T-helper 1 cell treated with Interleukin-12 subunit alpha and Interleukin-12 subunit beta and Interleukin-4 antibody, amounts not matched to agents 30 ng/mL and 1 ng/mL, for 36 hours (primary cell): ENCODE measurements at regions not wholly inside any gene's neighbourhood (a gene's known extent, or its start where the extent isn't known, plus 50 kb on each side); places are given as distances from the start of the nearest gene placed in this dataset.

ENCODE experiments used
- intact Hi-C: fragments of 100-400 bp; cut with micrococcal nuclease; formaldehyde crosslinking; loops from one replicate; pipeline ENCODE4 v1.15.1; 2024

GRCh38 chr15:31472636-31473384, 146.2 kb downstream of the KLF13 start:
- intact Hi-C loops = loop anchor here (1.0 to 5.0 kb wide), 9 partner anchors 10 to 256 kb away; partner anchors contain the start of gene KLF13

GRCh38 chr15:31473385-31474058, 146.9 kb downstream of the KLF13 start:
- intact Hi-C loops = loop anchor here (1.0 to 5.0 kb wide), 9 partner anchors 10 to 256 kb away; partner anchors contain the start of gene KLF13

DNA sequence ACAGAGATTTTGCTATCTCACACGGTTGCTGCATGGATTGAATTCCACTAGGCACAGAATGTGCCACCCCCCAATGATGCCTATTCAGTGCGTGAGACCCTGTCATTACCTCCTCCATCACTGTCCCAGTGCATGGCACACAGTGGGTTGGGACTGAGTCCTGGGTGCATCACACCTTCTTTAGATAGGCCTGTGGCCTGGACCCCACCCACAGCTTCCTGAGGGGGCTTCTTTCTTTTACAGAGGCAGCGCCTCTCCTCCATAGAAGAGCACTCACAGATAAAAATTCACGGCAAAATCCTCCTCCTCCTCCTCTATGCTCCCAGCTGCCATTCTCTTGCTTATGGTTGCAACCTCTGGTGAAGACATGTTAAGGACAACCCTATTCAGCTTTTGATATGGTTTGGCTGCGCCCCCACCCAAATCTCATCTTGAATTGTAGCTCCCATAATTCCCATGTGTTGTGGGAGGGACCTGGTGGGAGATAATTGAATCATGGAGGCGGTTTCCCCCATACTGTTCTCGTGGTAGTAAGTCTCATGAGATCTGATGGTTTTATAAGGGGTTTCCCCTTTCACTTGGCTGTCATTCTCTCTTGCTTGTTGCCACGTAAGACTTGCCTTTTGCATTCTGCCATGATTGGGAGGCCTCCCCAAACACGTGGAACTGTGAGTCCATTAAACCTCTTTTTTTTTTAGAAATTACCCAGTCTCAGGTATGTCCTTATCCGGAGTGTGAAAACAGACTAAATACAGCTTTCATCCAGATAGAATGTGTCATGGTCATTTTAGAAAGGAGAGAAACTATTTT, 147.6 kb downstream of the KLF13 start:
- intact Hi-C loops = loop anchor here (5.0 kb wide), 3 partner anchors 87 to 257 kb away; partner anchors contain the start of gene KLF13

DNA sequence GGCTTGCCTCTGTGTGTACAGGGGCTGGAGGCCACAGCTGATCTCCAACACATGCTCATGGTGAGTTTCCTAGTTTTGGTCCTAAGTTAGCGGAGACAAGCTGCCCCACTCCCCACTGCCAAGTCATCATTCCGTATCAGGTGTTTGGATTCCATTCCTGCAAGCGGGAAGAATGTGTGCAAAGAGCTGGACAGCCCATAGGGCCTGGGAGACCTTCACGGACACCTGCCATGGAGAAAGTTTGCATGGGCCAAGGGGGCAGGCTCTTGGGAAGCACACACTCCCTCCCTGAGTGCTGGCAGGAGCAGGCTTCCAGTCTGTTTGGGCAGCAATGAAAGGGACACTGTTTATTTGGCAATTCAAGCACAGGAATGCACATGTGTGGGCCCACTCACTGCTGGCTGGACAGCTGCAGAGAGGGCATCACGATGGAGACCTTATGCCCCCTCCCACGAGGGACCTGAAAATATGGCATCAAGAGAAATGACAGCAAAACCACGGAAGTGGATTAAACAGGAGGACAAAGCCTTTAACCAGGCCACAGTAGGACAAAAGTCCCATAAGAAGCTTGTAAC, 149.7 kb downstream of the KLF13 start:
- intact Hi-C loops = no loop called here

GRCh38 chr15:31476866-31477265, 150.2 kb downstream of the KLF13 start:
- intact Hi-C loops = no loop called here

GRCh38 chr15:31477301-31477700, 150.7 kb downstream of the KLF13 start:
- intact Hi-C loops = no loop called here

DNA sequence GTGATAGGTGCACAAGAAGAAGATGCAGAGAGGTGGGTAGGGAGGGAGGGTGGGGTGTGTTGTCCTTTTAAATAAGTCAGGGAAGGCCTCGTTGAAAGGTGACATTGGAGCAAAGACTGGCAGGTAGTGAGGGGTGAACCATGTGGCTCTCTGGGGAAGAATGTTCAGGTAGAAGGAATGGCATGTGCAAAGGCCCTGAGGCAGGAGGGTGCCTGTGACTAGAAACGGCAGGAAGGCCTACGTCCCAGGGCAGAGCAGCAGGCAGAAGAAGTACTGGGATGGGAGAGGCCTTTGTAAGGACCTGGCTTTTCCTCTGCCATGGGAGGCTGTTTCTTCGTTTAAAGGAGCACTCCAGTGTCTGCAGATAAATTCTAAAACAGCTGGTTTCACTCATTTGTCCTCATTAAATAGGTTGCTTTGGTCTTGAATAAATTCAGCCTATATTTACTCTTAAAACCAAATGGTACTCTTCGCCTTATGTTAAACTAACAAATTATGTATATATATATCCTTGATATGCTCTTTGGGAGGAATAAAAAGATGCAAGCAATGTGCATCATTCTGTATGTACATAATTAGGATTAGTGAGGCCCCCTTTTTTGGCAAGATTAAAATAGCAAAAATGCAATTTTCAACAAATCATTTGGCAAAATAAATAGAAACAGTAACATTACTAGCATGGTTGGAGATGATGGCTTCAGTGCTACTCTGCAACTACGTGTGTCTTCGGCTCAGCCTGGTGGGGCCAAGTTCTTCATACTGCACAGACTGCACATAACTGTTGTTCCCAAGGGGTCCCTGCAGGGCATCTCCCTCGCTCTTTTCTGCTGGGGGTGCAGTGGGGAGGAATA, 151.4 kb downstream of the KLF13 start:
- intact Hi-C loops = no loop called here

- intact Hi-C loops = no loop called here
Observed at GRCh38 chr15:31478702-31479221, 152.1 kb downstream of the KLF13 start.

DNA sequence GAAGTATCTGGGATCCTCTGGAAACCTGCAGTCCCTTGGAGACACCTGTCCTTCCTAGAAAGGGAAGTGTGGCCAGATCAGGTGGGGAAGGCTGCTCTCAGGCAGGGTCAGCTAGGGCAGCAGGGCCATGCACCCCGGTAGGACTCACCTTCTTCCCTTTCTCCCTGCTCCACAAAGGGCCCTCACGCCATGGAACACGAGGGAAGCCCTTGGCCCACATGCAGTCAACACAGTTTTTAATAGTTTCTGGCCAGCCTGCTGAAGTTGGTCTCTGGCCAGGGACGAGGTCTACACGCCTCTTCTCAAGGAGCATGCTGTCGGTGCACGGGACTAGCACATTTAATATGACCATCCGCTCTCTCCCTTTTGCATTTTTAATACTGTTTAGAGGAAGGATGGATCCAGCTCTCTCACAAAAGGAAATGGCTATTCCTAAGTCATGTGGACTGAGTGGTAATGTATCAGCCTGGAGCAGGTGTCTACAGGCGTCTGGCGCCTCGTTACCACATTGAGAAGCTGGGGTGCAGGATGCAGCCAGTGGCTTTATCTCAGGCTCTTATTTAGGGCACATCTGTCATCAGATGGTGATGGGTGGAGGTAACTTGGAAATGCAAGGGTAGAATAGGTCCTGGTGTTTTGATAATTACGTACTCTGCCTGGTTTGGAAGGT, 153.9 kb downstream of the KLF13 start:
- intact Hi-C loops = no loop called here

- intact Hi-C loops = no loop called here
Observed at GRCh38 chr15:31481142-31481541, 154.5 kb downstream of the KLF13 start.

DNA sequence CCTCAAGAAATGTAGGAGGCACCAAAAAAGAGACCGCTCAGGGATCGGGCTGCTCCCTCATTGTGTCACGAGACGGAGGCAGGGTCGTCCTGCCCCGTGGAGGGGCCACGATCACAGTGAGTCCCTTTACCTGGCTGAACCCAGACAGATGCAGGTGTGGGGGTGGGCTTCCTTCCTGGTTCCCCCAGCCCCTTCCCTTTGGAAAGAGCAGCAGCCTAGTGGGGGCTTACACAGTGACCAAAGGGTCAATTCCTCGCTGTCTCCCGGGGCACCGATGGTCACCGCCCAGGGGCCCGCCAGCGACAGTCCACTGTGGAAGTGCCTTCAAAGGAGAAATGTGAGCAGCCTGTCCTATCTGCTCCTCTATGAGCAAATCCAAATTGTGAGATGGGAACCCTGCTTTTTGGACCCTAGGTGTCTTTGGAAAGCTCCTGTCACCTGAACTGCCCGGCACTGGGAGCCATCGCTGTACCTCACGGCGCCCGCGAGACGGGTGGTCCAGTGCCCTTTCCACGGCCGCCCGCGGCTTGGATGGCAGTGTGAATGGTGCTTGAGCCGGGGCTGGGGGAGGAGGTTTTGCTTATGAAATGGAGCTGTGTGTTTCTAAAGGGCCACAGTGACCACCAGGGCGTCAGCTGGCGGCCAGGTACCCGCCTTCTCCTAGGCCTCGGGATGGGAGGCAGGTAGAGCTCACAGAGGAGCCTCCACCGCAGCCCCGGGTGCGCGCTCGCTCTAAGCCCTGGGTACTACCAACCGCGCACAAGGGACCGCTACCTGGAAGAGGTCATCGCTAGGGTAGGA, 155.7 kb downstream of the KLF13 start:
- intact Hi-C loops = no loop called here

DNA sequence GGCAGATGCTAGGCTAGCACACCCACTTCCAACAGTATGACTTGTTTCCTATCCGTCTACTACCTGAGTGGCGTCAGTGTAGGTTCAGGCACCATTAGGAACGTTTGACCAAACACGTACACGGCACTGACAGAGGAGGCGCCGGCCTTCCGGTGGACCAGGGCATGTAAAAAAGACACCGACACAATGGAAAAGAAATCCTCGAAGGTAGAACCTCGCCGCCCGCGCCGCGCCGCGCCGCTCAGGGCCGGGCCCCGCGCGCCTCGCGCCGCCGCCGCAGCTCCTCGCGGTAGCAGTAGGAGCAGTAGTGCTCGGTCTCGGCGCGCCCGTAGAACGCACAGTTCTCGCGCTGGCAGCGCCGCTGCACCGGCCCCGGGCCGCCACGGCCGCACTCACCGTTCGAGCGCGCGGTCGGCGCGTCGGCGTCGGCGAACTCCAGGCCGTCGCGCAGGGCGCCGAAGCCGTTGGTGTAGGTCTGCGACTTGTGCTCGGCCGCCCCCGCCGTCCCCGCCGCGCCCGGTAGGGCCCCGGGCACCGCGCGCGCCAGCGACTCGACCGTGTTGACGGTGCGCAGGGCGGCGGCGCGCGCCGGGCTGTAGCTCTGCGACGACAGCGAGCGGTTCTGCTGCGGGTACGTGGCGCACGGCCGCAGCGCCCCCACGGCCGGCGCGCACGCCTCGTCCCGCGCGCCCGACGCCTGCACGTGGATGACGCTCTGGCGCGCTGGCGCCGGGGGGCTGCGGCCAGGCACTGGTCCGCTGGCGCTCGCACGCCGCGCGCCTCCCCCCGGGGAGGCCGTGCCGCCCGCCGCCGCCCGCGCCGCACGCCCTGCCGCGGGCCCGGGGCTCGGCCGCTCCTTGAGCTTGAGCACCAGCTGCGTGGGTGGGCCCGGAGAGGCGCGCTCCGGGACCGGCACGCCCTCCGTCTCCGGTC, 156.7 kb downstream of the KLF13 start:
- intact Hi-C loops = loop anchor here (1.0 kb wide), 2 partner anchors 10 to 117 kb away; no protein-coding TSS in a partner anchor

- intact Hi-C loops = loop anchor here (1.0 kb wide), 3 partner anchors 11 to 118 kb away; no protein-coding TSS in a partner anchor
Observed at GRCh38 chr15:31483986-31484951, 157.6 kb downstream of the KLF13 start.

GRCh38 chr15:31484986-31485385, 158.4 kb downstream of the KLF13 start:
- intact Hi-C loops = loop anchor here (1.0 to 5.0 kb wide), 3 partner anchors 93 to 493 kb away; partner anchors contain the start of gene MTMR10

- intact Hi-C loops = loop anchor here (5.0 kb wide), 2 partner anchors 138 to 493 kb away; partner anchors contain the start of gene MTMR10
Observed at GRCh38 chr15:31485431-31485830, 158.8 kb downstream of the KLF13 start.

GRCh38 chr15:31485911-31486461, 159.4 kb downstream of the KLF13 start:
- intact Hi-C loops = loop anchor here (5.0 kb wide), 2 partner anchors 139 to 494 kb away; partner anchors contain the start of gene MTMR10
